HCT116 (cell line): ENCODE measurements at regions not wholly inside any gene's neighbourhood (a gene's known extent, or its start where the extent isn't known, plus 50 kb on each side); places are given as distances from the start of the nearest gene placed in this dataset.

Experiments
- JUND ChIP-seq: IDR thresholded peaks from 2 replicates; pipeline ENCODE4 v1.6.1; 2012
- POLR2A ChIP-seq: IDR thresholded peaks from 2 replicates; pipeline ENCODE4 v1.7.0; 2011; ENCODE audit warnings: borderline replicate concordance; ENCODE audit not compliant: insufficient read depth, insufficient read length; ENCODE audit errors: extremely low read depth
- ZFX ChIP-seq: fragments of 450-650 bp; IDR thresholded peaks from 2 replicates; pipeline ENCODE4 v1.6.1; 2017
- TF ChIP-seq, protein P1 (sequence below), 3 experiments: fragments of 200-600 bp in 1 of 3; sonication (generic) in 1 of 3; IDR thresholded peaks in 2 of 3; conservative IDR thresholded peaks in 1 of 3; 2 replicates each; pipeline ENCODE4 v1.5.1; 2012 to 2017; ENCODE audit warnings: low read depth in 2 of 3, low read length in 2 of 3, antibody characterized with exemption in 1 of 3, borderline replicate concordance in 1 of 3, control low read depth in 1 of 3, mild to moderate bottlenecking in 1 of 3, mixed read lengths in 1 of 3, mixed run types in 1 of 3, moderate library complexity in 1 of 3; ENCODE audit not compliant: insufficient read depth in 1 of 3
- TF ChIP-seq, protein P2 (sequence below): IDR thresholded peaks from 2 replicates; pipeline ENCODE4 v1.6.1; 2012; ENCODE audit warnings: low read depth

GRCh38 chr18:41025666-41026065 is 929.4 kb upstream of the PIK3C3 start:
- TF ChIP-seq JUND = no peak
- no peak for TF ChIP-seq POLR2A
- TF ChIP-seq, protein P1, sequence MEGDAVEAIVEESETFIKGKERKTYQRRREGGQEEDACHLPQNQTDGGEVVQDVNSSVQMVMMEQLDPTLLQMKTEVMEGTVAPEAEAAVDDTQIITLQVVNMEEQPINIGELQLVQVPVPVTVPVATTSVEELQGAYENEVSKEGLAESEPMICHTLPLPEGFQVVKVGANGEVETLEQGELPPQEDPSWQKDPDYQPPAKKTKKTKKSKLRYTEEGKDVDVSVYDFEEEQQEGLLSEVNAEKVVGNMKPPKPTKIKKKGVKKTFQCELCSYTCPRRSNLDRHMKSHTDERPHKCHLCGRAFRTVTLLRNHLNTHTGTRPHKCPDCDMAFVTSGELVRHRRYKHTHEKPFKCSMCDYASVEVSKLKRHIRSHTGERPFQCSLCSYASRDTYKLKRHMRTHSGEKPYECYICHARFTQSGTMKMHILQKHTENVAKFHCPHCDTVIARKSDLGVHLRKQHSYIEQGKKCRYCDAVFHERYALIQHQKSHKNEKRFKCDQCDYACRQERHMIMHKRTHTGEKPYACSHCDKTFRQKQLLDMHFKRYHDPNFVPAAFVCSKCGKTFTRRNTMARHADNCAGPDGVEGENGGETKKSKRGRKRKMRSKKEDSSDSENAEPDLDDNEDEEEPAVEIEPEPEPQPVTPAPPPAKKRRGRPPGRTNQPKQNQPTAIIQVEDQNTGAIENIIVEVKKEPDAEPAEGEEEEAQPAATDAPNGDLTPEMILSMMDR (IDR thresholded peaks at IDR 0.05 in 2 of 3, conservative IDR thresholded peaks at IDR 0.05 in 1 of 3; ENCODE audit: borderline replicate concordance in 1 of 3, insufficient read depth in 1 of 3, low read depth in 2 of 3, low read length in 2 of 3) = no peak
- no peak for TF ChIP-seq ZFX
- TF ChIP-seq, protein P2, sequence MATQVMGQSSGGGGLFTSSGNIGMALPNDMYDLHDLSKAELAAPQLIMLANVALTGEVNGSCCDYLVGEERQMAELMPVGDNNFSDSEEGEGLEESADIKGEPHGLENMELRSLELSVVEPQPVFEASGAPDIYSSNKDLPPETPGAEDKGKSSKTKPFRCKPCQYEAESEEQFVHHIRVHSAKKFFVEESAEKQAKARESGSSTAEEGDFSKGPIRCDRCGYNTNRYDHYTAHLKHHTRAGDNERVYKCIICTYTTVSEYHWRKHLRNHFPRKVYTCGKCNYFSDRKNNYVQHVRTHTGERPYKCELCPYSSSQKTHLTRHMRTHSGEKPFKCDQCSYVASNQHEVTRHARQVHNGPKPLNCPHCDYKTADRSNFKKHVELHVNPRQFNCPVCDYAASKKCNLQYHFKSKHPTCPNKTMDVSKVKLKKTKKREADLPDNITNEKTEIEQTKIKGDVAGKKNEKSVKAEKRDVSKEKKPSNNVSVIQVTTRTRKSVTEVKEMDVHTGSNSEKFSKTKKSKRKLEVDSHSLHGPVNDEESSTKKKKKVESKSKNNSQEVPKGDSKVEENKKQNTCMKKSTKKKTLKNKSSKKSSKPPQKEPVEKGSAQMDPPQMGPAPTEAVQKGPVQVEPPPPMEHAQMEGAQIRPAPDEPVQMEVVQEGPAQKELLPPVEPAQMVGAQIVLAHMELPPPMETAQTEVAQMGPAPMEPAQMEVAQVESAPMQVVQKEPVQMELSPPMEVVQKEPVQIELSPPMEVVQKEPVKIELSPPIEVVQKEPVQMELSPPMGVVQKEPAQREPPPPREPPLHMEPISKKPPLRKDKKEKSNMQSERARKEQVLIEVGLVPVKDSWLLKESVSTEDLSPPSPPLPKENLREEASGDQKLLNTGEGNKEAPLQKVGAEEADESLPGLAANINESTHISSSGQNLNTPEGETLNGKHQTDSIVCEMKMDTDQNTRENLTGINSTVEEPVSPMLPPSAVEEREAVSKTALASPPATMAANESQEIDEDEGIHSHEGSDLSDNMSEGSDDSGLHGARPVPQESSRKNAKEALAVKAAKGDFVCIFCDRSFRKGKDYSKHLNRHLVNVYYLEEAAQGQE = no peak
